ENCODE measurements at regions not wholly inside any gene's neighbourhood (a gene's known extent, or its start where the extent isn't known, plus 50 kb on each side); places are given as distances from the start of the nearest gene placed in this dataset.

DNA sequence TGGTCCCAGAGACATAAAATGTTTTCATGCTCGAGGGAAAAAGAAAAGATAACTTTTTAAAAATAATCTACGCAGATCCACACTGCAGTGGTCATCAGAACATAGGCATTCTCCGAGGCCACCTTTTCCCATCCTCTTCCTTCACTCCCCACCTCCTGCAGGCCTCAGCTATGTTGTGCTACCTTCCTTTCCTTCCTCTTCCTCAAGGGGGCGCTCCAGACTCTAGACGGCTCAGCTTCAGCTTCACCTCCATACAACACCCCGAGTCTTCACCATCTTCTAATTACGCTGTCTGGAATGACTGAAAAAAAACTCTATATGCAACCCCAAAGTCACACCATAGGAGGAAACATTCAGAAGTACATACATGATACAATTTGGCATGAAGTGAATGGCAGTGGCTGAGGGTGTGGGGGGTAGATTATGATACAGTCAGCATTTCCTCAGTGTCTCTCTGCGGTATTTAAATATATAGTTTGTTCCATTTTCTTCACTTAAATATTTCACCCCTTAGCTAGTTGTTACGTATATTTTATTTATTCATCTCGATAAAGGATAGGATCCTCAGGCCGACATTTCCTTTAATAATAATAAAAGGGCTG lies 583.6 kb downstream of the IRS1 start (continued):
- TF ChIP-seq ATF2 (CRISPR knock-in tag; IDR thresholded peaks at IDR 0.05) = no peak
- 0 out of 2 replicates have a peak, but pooled peaks have one; percentile 50 for TF ChIP-seq IRF2 (CRISPR knock-in tag; IDR thresholded peaks at IDR 0.05)
- TF ChIP-seq, protein P1, sequence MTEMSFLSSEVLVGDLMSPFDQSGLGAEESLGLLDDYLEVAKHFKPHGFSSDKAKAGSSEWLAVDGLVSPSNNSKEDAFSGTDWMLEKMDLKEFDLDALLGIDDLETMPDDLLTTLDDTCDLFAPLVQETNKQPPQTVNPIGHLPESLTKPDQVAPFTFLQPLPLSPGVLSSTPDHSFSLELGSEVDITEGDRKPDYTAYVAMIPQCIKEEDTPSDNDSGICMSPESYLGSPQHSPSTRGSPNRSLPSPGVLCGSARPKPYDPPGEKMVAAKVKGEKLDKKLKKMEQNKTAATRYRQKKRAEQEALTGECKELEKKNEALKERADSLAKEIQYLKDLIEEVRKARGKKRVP (CRISPR knock-in tag; IDR thresholded peaks at IDR 0.05) = no peak
- peak; percentile 88 for TF ChIP-seq STAG1 (CRISPR knock-in tag; IDR thresholded peaks at IDR 0.05)
- no peak for TF ChIP-seq ZNF441 (CRISPR knock-in tag; IDR thresholded peaks at IDR 0.05; ENCODE audit: borderline replicate concordance)
- no peak for TF ChIP-seq ZNF775 (CRISPR knock-in tag; IDR thresholded peaks at IDR 0.05; ENCODE audit: borderline replicate concordance)
- TF ChIP-seq ZNF883 (CRISPR knock-in tag; IDR thresholded peaks at IDR 0.05; ENCODE audit: not compliant biosample characterization) = no peak
- TF ChIP-seq POGZ (CRISPR knock-in tag; IDR thresholded peaks at IDR 0.05) = peak; percentile 60; the same call in 1 of the 2 replicates
- TF ChIP-seq DNMT3B (CRISPR knock-in tag; conservative IDR thresholded peaks at IDR 0.05) = no peak
- TF ChIP-seq CCAR2 (optimal IDR thresholded peaks at IDR 0.05; ENCODE audit: low read depth, low read length) = no peak
- TF ChIP-seq, protein P2, sequence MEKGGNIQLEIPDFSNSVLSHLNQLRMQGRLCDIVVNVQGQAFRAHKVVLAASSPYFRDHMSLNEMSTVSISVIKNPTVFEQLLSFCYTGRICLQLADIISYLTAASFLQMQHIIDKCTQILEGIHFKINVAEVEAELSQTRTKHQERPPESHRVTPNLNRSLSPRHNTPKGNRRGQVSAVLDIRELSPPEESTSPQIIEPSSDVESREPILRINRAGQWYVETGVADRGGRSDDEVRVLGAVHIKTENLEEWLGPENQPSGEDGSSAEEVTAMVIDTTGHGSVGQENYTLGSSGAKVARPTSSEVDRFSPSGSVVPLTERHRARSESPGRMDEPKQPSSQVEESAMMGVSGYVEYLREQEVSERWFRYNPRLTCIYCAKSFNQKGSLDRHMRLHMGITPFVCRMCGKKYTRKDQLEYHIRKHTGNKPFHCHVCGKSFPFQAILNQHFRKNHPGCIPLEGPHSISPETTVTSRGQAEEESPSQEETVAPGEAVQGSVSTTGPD (CRISPR knock-in tag; IDR thresholded peaks at IDR 0.05) = no peak
- TF ChIP-seq NR2C2 (CRISPR knock-in tag; IDR thresholded peaks at IDR 0.05; ENCODE audit: borderline replicate concordance) = no peak
- TF ChIP-seq RCOR2 (CRISPR knock-in tag; IDR thresholded peaks at IDR 0.05) = no peak
- TF ChIP-seq, protein P3, sequence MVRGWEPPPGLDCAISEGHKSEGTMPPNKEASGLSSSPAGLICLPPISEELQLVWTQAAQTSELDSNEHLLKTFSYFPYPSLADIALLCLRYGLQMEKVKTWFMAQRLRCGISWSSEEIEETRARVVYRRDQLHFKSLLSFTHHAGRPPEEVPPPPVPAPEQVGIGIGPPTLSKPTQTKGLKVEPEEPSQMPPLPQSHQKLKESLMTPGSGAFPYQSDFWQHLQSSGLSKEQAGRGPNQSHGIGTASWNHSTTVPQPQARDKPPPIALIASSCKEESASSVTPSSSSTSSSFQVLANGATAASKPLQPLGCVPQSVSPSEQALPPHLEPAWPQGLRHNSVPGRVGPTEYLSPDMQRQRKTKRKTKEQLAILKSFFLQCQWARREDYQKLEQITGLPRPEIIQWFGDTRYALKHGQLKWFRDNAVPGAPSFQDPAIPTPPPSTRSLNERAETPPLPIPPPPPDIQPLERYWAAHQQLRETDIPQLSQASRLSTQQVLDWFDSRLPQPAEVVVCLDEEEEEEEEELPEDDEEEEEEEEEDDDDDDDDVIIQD (CRISPR knock-in tag; IDR thresholded peaks at IDR 0.05; ENCODE audit: low read depth) = peak; percentile 72
- TF ChIP-seq EP300 (IDR thresholded peaks at IDR 0.05; ENCODE audit: low read depth in 2 of 2, low read length in 2 of 2) = peak in 1 of 2 experiments; percentile 45; a peak in 1 of 4 replicates
- no peak for TF ChIP-seq EP300 (CRISPR knock-in tag; IDR thresholded peaks at IDR 0.05; ENCODE audit: borderline replicate concordance)
- peak; percentile 28; the same call in 1 of the 2 replicates for TF ChIP-seq MAZ (IDR thresholded peaks at IDR 0.05; ENCODE audit: borderline replicate concordance, low read depth, low read length)
- TF ChIP-seq MAZ (CRISPR knock-in tag; IDR thresholded peaks at IDR 0.05; ENCODE audit: low read depth) = no peak
- TF ChIP-seq SMC3 (IDR thresholded peaks at IDR 0.05; ENCODE audit: low read length) = peak; percentile 92
- TF ChIP-seq ZSCAN9 (CRISPR knock-in tag; IDR thresholded peaks at IDR 0.05; ENCODE audit: borderline replicate concordance) = no peak
- TF ChIP-seq TEAD3 (CRISPR knock-in tag; optimal IDR thresholded peaks at IDR 0.05; ENCODE audit: borderline replicate concordance) = peak; percentile 74
- TF ChIP-seq SATB2 (CRISPR knock-in tag; IDR thresholded peaks at IDR 0.05) = no peak
- TF ChIP-seq ZMYM3 (CRISPR knock-in tag; IDR thresholded peaks at IDR 0.05) = 0 out of 2 replicates have a peak, but pooled peaks have one; percentile 19
- no peak for TF ChIP-seq SUZ12 (IDR thresholded peaks at IDR 0.05; ENCODE audit: low read depth, low read length)
- TF ChIP-seq, protein P4, sequence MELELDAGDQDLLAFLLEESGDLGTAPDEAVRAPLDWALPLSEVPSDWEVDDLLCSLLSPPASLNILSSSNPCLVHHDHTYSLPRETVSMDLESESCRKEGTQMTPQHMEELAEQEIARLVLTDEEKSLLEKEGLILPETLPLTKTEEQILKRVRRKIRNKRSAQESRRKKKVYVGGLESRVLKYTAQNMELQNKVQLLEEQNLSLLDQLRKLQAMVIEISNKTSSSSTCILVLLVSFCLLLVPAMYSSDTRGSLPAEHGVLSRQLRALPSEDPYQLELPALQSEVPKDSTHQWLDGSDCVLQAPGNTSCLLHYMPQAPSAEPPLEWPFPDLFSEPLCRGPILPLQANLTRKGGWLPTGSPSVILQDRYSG (CRISPR knock-in tag; IDR thresholded peaks at IDR 0.05) = no peak
- TF ChIP-seq ZNF841 (CRISPR knock-in tag; IDR thresholded peaks at IDR 0.05; ENCODE audit: borderline replicate concordance) = no peak
